ENCODE measurements at regions not wholly inside any gene's neighbourhood (a gene's known extent, or its start where the extent isn't known, plus 50 kb on each side); places are given as distances from the start of the nearest gene placed in this dataset.

- H3K9me3 ChIP-seq, result peaks cover 0 to 7% (median 2%) of the 10 kb centered on the region in 8 donors
- H3K27me3 ChIP-seq (replicated peaks in 1 of 7), result peaks cover 0 to 8% (median 0%) of the 10 kb centered on the region in 7 donors
- DNase-seq, result no peak
- intact Hi-C loops (cut with DNase I; ENCODE audit: low total_unique reads), result no loop called here
- H3K4me3 ChIP-seq, result no peak overlapping the region
- TF ChIP-seq POLR2AphosphoS5 (IDR thresholded peaks at IDR 0.05) (no peak), CTCF (IDR thresholded peaks at IDR 0.05 in 8 of 11, conservative IDR thresholded peaks at IDR 0.05 in 3 of 11) (no peak), POLR2A (IDR thresholded peaks at IDR 0.05) (no peak)
- no peaks in the 10 kb centered on the region for H3K4me1 ChIP-seq
- no peak overlapping the region for H3K27ac ChIP-seq
- no peaks in the 10 kb centered on the region for H3K36me3 ChIP-seq
- WGBS, 5 donors, result 88 to 95% (median 91%) methylated on average over 2 of the region's 2 CpGs
These were observed 223.5 kb upstream of the EEA1 start for GRCh38 chr12:93152617-93153016.

GRCh38 chr12:93153321-93153720 is 224.2 kb upstream of the EEA1 start:
- Histone ChIP-seq H3K27me3 (replicated peaks in 1 of 7) (peaks cover 0 to 8% (median 0%) of the 10 kb centered on the region in 7 donors), H3K27ac (no peak overlapping the region), H3K4me1 (no peaks in the 10 kb centered on the region), H3K9me3 (peaks cover 0 to 14% (median 8%) of the 10 kb centered on the region in 8 donors), H3K36me3 (no peaks in the 10 kb centered on the region), H3K4me3 (no peak overlapping the region)
- no peak for TF ChIP-seq POLR2A (IDR thresholded peaks at IDR 0.05)
- 89 to 99% (median 93%) methylated on average over 3 of the region's 3 CpGs for WGBS, 5 donors
- DNase-seq, result no peak
- intact Hi-C loops (cut with DNase I; ENCODE audit: low total_unique reads), result no loop called here

GRCh38 chr12:93154096-93154728 is 223.5 kb upstream of the NUDT4 start:
- WGBS, 5 donors, result 87 to 95% (median 91%) methylated on average over 5 of the region's 5 CpGs
- no peaks in the 10 kb centered on the region for H3K36me3 ChIP-seq
- H3K4me3 ChIP-seq, result no peak overlapping the region
- no peak overlapping the region for H3K27ac ChIP-seq
- no peaks in the 10 kb centered on the region for H3K4me1 ChIP-seq
- peaks cover 0 to 20% (median 14%) of the 10 kb centered on the region in 8 donors for H3K9me3 ChIP-seq
- no peak for DNase-seq
- peaks cover 0 to 8% (median 0%) of the 10 kb centered on the region in 7 donors for H3K27me3 ChIP-seq (replicated peaks in 1 of 7)
- TF ChIP-seq CTCF (IDR thresholded peaks at IDR 0.05 in 8 of 11, conservative IDR thresholded peaks at IDR 0.05 in 3 of 11), result no peak
- intact Hi-C loops (cut with DNase I; ENCODE audit: low total_unique reads), result no loop called here

- Histone ChIP-seq H3K4me3 (no peak overlapping the region), H3K27me3 (replicated peaks in 1 of 7) (peaks cover 0 to 8% (median 0%) of the 10 kb centered on the region in 7 donors), H3K4me1 (no peaks in the 10 kb centered on the region), H3K9me3 (peaks cover 0 to 20% (median 14%) of the 10 kb centered on the region in 8 donors), H3K27ac (no peak overlapping the region), H3K36me3 (no peaks in the 10 kb centered on the region)
- intact Hi-C loops (cut with DNase I; ENCODE audit: low total_unique reads), result no loop called here
- 82 to 93% (median 86%) methylated on average over 11 of the region's 11 CpGs for WGBS, 5 donors
- TF ChIP-seq POLR2A (IDR thresholded peaks at IDR 0.05) (no peak), CTCF (IDR thresholded peaks at IDR 0.05 in 8 of 11, conservative IDR thresholded peaks at IDR 0.05 in 3 of 11) (no peak), POLR2AphosphoS5 (IDR thresholded peaks at IDR 0.05) (no peak)
- DNase-seq, result no peak
These were observed 222.8 kb upstream of the NUDT4 start for GRCh38 chr12:93154753-93155480.

All from spleen (tissue), 11 donors.